ENCODE measurements at regions not wholly inside any gene's neighbourhood (a gene's known extent, or its start where the extent isn't known, plus 50 kb on each side); places are given as distances from the start of the nearest gene placed in this dataset.

DNA sequence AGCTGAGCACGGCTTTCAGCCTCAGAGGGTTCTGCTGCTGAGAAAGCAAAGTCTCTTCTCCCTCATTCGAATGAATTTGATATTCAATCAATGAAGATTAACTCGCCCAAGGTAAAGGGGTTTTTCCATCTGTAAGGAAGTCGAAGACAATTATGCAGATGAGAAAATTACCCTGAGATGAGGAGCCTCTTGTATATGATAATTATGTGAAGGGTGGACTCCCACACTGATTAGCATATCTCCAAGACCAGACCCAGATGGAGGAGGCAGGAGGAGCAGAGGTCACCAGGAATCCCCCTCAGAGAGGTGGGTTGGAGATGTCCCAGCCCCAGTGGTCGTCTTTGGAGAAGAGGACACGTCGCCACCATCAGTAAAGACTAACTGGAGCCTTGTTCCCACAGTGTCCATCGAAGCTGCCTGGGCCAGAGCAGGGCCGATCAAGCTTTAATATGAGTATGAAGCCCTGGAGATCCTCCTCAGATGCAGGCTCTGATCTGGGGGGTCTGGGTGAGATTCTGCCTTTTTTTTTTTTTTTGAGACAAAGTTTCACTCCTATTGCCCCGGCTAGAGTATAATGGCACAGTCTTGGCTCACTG lies 61.5 kb upstream of the LHX1 start:
- TF ChIP-seq ZFP30 (CRISPR knock-in tag; IDR thresholded peaks at IDR 0.05) (no peak), TOX (CRISPR knock-in tag; IDR thresholded peaks at IDR 0.05; ENCODE audit: borderline replicate concordance) (no peak), ZNF8 (CRISPR knock-in tag; IDR thresholded peaks at IDR 0.05) (no peak), ZC3H10 (CRISPR knock-in tag; IDR thresholded peaks at IDR 0.05) (no peak), BACH2 (CRISPR knock-in tag; IDR thresholded peaks at IDR 0.05; ENCODE audit: borderline replicate concordance) (no peak)
- TF ChIP-seq, protein P1, sequence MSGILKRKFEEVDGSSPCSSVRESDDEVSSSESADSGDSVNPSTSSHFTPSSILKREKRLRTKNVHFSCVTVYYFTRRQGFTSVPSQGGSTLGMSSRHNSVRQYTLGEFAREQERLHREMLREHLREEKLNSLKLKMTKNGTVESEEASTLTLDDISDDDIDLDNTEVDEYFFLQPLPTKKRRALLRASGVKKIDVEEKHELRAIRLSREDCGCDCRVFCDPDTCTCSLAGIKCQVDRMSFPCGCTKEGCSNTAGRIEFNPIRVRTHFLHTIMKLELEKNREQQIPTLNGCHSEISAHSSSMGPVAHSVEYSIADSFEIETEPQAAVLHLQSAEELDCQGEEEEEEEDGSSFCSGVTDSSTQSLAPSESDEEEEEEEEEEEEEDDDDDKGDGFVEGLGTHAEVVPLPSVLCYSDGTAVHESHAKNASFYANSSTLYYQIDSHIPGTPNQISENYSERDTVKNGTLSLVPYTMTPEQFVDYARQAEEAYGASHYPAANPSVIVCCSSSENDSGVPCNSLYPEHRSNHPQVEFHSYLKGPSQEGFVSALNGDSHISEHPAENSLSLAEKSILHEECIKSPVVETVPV (CRISPR knock-in tag; IDR thresholded peaks at IDR 0.05) = no peak
- TF ChIP-seq, protein P2, sequence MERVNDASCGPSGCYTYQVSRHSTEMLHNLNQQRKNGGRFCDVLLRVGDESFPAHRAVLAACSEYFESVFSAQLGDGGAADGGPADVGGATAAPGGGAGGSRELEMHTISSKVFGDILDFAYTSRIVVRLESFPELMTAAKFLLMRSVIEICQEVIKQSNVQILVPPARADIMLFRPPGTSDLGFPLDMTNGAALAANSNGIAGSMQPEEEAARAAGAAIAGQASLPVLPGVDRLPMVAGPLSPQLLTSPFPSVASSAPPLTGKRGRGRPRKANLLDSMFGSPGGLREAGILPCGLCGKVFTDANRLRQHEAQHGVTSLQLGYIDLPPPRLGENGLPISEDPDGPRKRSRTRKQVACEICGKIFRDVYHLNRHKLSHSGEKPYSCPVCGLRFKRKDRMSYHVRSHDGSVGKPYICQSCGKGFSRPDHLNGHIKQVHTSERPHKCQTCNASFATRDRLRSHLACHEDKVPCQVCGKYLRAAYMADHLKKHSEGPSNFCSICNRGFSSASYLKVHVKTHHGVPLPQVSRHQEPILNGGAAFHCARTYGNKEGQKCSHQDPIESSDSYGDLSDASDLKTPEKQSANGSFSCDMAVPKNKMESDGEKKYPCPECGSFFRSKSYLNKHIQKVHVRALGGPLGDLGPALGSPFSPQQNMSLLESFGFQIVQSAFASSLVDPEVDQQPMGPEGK (CRISPR knock-in tag; IDR thresholded peaks at IDR 0.05; ENCODE audit: borderline replicate concordance) = no peak
- TF ChIP-seq, protein P3, sequence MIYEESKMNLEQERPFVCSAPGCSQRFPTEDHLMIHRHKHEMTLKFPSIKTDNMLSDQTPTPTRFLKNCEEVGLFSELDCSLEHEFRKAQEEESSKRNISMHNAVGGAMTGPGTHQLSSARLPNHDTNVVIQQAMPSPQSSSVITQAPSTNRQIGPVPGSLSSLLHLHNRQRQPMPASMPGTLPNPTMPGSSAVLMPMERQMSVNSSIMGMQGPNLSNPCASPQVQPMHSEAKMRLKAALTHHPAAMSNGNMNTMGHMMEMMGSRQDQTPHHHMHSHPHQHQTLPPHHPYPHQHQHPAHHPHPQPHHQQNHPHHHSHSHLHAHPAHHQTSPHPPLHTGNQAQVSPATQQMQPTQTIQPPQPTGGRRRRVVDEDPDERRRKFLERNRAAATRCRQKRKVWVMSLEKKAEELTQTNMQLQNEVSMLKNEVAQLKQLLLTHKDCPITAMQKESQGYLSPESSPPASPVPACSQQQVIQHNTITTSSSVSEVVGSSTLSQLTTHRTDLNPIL (CRISPR knock-in tag; IDR thresholded peaks at IDR 0.05; ENCODE audit: low read depth) = no peak
